ENCODE measurements at regions not wholly inside any gene's neighbourhood (a gene's known extent, or its start where the extent isn't known, plus 50 kb on each side); places are given as distances from the start of the nearest gene placed in this dataset.

DNA sequence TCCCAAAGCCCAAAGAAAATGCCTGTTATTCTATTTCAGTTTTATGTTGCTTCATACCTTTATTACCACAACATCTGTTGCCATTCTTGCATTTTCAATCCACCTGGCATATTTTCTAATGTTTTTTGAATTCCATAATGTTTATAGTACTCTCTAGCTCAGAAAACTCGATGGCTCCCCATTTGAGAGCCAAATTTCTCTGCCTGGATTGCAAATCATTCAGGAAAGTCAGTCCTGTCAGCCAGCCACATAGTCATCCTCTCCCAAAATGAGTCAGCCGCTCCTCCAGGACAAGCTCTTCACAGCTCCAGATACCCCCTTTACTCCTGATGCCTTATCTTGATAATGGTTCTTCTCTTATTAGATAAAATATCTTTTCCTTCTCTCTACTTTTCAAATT, 78.2 kb upstream of the ADCY2 start:
- Histone ChIP-seq H4K20me1 (ENCODE audit: low read depth, low read length) (no peaks in the 10 kb centered on the region), H3K4me2 (ENCODE audit: low read depth, low read length, poor library complexity, severe bottlenecking) (no peak overlapping the region), H3K9me3 (ENCODE audit: insufficient read depth, low read length) (no peaks in the 10 kb centered on the region), H3K9ac (ENCODE audit: low read length) (no peak overlapping the region), H2AFZ (ENCODE audit: low read depth, low read length, severe bottlenecking) (no peak overlapping the region), H3K9me2 (replicated peaks; ENCODE audit: insufficient read depth, low read length) (no peaks in the 10 kb centered on the region), H3F3A (ENCODE audit: insufficient read depth) (no peaks in the 10 kb centered on the region), H3K4me3 (ENCODE audit: insufficient read depth, low read length, poor library complexity, severe bottlenecking) (no peak overlapping the region), H3K36me3 (ENCODE audit: low read length) (no peaks in the 10 kb centered on the region), H3K27ac (ENCODE audit: low read depth, low read length) (no peak overlapping the region), H3K79me2 (ENCODE audit: insufficient read depth, low read length) (no peaks in the 10 kb centered on the region), H3K27me3 (ENCODE audit: low read length) (no peaks in the 10 kb centered on the region)
- no peak for TF ChIP-seq EZH2phosphoT487 (conservative IDR thresholded peaks at IDR 0.05; ENCODE audit: low read length)
- TF ChIP-seq, protein P1, sequence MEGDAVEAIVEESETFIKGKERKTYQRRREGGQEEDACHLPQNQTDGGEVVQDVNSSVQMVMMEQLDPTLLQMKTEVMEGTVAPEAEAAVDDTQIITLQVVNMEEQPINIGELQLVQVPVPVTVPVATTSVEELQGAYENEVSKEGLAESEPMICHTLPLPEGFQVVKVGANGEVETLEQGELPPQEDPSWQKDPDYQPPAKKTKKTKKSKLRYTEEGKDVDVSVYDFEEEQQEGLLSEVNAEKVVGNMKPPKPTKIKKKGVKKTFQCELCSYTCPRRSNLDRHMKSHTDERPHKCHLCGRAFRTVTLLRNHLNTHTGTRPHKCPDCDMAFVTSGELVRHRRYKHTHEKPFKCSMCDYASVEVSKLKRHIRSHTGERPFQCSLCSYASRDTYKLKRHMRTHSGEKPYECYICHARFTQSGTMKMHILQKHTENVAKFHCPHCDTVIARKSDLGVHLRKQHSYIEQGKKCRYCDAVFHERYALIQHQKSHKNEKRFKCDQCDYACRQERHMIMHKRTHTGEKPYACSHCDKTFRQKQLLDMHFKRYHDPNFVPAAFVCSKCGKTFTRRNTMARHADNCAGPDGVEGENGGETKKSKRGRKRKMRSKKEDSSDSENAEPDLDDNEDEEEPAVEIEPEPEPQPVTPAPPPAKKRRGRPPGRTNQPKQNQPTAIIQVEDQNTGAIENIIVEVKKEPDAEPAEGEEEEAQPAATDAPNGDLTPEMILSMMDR (IDR thresholded peaks at IDR 0.05; ENCODE audit: insufficient read depth, low read length, poor library complexity, severe bottlenecking) = no peak

DNA sequence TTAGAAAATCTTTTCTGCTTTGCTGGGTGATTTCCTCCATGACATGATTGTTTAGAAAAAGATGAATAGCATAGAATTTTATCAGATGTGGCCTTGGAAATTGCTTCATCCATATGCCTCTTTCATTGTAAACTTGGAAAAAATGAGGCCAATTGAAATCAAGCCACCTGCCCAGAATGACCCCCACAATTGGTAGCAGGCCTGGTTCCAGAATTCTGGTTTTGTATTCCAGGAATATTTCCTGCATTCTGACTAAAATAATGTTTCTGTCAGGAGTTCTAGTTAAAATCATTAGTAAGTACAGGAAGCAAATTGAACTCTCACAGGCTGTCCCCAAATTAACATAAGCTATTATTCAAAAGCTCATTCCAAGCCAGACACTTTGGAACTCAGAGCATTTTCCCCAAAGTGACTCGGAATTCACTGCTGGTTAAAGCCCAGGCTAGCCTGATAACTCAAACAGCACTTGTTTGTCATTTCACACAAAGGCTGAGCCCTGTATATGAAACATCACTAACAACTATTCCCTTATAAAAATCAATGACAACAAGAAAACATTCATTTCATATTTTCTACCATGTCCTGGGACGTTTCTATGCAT, 75.1 kb upstream of the ADCY2 start:
- no peak overlapping the region for H3K4me2 ChIP-seq (ENCODE audit: low read depth, low read length, poor library complexity, severe bottlenecking)
- no peak overlapping the region for H3K27ac ChIP-seq (ENCODE audit: low read depth, low read length)
- no peak overlapping the region for H3K4me3 ChIP-seq (ENCODE audit: insufficient read depth, low read length, poor library complexity, severe bottlenecking)
- H3K36me3 ChIP-seq (ENCODE audit: low read length) = no peaks in the 10 kb centered on the region
- H3K27me3 ChIP-seq (ENCODE audit: low read length) = no peaks in the 10 kb centered on the region
- TF ChIP-seq, protein P1 (IDR thresholded peaks at IDR 0.05; ENCODE audit: insufficient read depth, low read length, poor library complexity, severe bottlenecking) = no peak
- H3F3A ChIP-seq (ENCODE audit: insufficient read depth) = no peaks in the 10 kb centered on the region
- H3K9me2 ChIP-seq (replicated peaks; ENCODE audit: insufficient read depth, low read length) = no peaks in the 10 kb centered on the region
- H3K9ac ChIP-seq (ENCODE audit: low read length) = no peak overlapping the region
- no peaks in the 10 kb centered on the region for H3K79me2 ChIP-seq (ENCODE audit: insufficient read depth, low read length)
- H3K9me3 ChIP-seq (ENCODE audit: insufficient read depth, low read length) = no peaks in the 10 kb centered on the region
- no peaks in the 10 kb centered on the region for H4K20me1 ChIP-seq (ENCODE audit: low read depth, low read length)
- H2AFZ ChIP-seq (ENCODE audit: low read depth, low read length, severe bottlenecking) = no peak overlapping the region

DNA sequence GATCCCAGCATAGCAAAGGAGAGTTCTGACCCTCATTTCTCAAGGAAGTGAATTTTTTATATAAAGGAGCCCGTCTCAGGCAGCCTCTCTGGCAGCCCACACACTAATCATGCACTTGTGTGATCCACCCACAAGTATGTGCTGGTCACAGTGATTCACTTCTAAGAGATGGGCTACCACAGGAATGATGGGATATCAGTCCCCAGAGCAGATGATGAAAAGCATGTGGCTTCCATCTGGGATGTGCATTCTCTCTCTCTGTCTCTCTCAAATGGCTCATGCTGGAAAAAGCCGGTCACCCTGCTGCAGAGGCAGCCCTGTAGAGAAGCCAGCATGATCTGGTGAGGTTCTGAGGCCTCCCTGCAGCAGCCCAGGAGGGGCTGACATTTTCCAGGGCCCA, 74.2 kb upstream of the ADCY2 start:
- no peak overlapping the region for H3K4me3 ChIP-seq (ENCODE audit: insufficient read depth, low read length, poor library complexity, severe bottlenecking)
- no peaks in the 10 kb centered on the region for H3K27me3 ChIP-seq (ENCODE audit: low read length)
- no peaks in the 10 kb centered on the region for H3K9me3 ChIP-seq (ENCODE audit: insufficient read depth, low read length)
- H4K20me1 ChIP-seq (ENCODE audit: low read depth, low read length) = no peaks in the 10 kb centered on the region
- no peak for TF ChIP-seq EZH2phosphoT487 (conservative IDR thresholded peaks at IDR 0.05; ENCODE audit: low read length)
- TF ChIP-seq, protein P1 (IDR thresholded peaks at IDR 0.05; ENCODE audit: insufficient read depth, low read length, poor library complexity, severe bottlenecking) = no peak
- no peaks in the 10 kb centered on the region for H3F3A ChIP-seq (ENCODE audit: insufficient read depth)
- H3K27ac ChIP-seq (ENCODE audit: low read depth, low read length) = no peak overlapping the region
- no peak overlapping the region for H2AFZ ChIP-seq (ENCODE audit: low read depth, low read length, severe bottlenecking)
- no peaks in the 10 kb centered on the region for H3K79me2 ChIP-seq (ENCODE audit: insufficient read depth, low read length)
- no peaks in the 10 kb centered on the region for H3K36me3 ChIP-seq (ENCODE audit: low read length)
- H3K4me2 ChIP-seq (ENCODE audit: low read depth, low read length, poor library complexity, severe bottlenecking) = no peak overlapping the region
- no peak overlapping the region for H3K9ac ChIP-seq (ENCODE audit: low read length)
- no peaks in the 10 kb centered on the region for H3K9me2 ChIP-seq (replicated peaks; ENCODE audit: insufficient read depth, low read length)

Measured in SU-DHL-6 (cell line).